ENCODE measurements at regions not wholly inside any gene's neighbourhood (a gene's known extent, or its start where the extent isn't known, plus 50 kb on each side); places are given as distances from the start of the nearest gene placed in this dataset.
"Not testable (repeated sequence)": the region's sequence is repeated elsewhere in the genome, so short reads cannot be mapped to it uniquely, and the experiment has no call there.

GRCh38 chr17:22286337-22287041 is 594.2 kb downstream of the KCNJ18 start:
- DNase-seq (ENCODE audit: low read depth) = no peak
- in situ Hi-C loops (cut with HindIII; ENCODE audit: low pct_unique_long_range_greater_than_20kb, low sequenced_read_pairs) = no loop called here

- in situ Hi-C loops (cut with HindIII; ENCODE audit: low pct_unique_long_range_greater_than_20kb, low sequenced_read_pairs); DNase-seq (ENCODE audit: low read depth): not testable (repeated sequence)
These were observed 606.2 kb downstream of the KCNJ18 start for GRCh38 chr17:22298484-22298951.

- in situ Hi-C loops (cut with HindIII; ENCODE audit: low pct_unique_long_range_greater_than_20kb, low sequenced_read_pairs) = no loop called here
- no peak for DNase-seq (ENCODE audit: low read depth)
These were observed 607.9 kb downstream of the KCNJ18 start for GRCh38 chr17:22300177-22300576.

GRCh38 chr17:22300731-22301352 is 608.5 kb downstream of the KCNJ18 start:
- DNase-seq (ENCODE audit: low read depth) = no peak
- in situ Hi-C loops (cut with HindIII; ENCODE audit: low pct_unique_long_range_greater_than_20kb, low sequenced_read_pairs) = no loop called here

GRCh38 chr17:22301353-22301745 is 609.0 kb downstream of the KCNJ18 start:
- in situ Hi-C loops (cut with HindIII; ENCODE audit: low pct_unique_long_range_greater_than_20kb, low sequenced_read_pairs) = no loop called here
- DNase-seq (ENCODE audit: low read depth) = no peak

GRCh38 chr17:22303096-22303495 is 610.8 kb downstream of the KCNJ18 start:
- no peak for DNase-seq (ENCODE audit: low read depth)
- in situ Hi-C loops (cut with HindIII; ENCODE audit: low pct_unique_long_range_greater_than_20kb, low sequenced_read_pairs) = no loop called here

- DNase-seq (ENCODE audit: low read depth) = no peak
These were observed 611.5 kb downstream of the KCNJ18 start for GRCh38 chr17:22303865-22304264.

GRCh38 chr17:22304667-22305303 is 612.5 kb downstream of the KCNJ18 start:
- in situ Hi-C loops (cut with HindIII; ENCODE audit: low pct_unique_long_range_greater_than_20kb, low sequenced_read_pairs) = no loop called here
- DNase-seq (ENCODE audit: low read depth) = no peak

More at GRCh38 chr17:22303865-22304264, 611.5 kb downstream of the KCNJ18 start:
- in situ Hi-C loops (cut with HindIII; ENCODE audit: low pct_unique_long_range_greater_than_20kb, low sequenced_read_pairs) = no loop called here

GRCh38 chr17:22305356-22306071 is 613.2 kb downstream of the KCNJ18 start:
- in situ Hi-C loops (cut with HindIII; ENCODE audit: low pct_unique_long_range_greater_than_20kb, low sequenced_read_pairs) = no loop called here
- DNase-seq (ENCODE audit: low read depth) = no peak

GRCh38 chr17:22310292-22310691 is 618.0 kb downstream of the KCNJ18 start:
- DNase-seq (ENCODE audit: low read depth); in situ Hi-C loops (cut with HindIII; ENCODE audit: low pct_unique_long_range_greater_than_20kb, low sequenced_read_pairs): not testable (repeated sequence)

- in situ Hi-C loops (cut with HindIII; ENCODE audit: low pct_unique_long_range_greater_than_20kb, low sequenced_read_pairs) = no loop called here
- no peak for DNase-seq (ENCODE audit: low read depth)
These were observed 618.7 kb downstream of the KCNJ18 start for GRCh38 chr17:22310717-22311686.

GRCh38 chr17:22321001-22321400 is 628.7 kb downstream of the KCNJ18 start:
- DNase-seq (ENCODE audit: low read depth); in situ Hi-C loops (cut with HindIII; ENCODE audit: low pct_unique_long_range_greater_than_20kb, low sequenced_read_pairs): not testable (repeated sequence)

- in situ Hi-C loops (cut with HindIII; ENCODE audit: low pct_unique_long_range_greater_than_20kb, low sequenced_read_pairs); DNase-seq (ENCODE audit: low read depth): not testable (repeated sequence)
These were observed 630.7 kb downstream of the KCNJ18 start for GRCh38 chr17:22322893-22323550.

- in situ Hi-C loops (cut with HindIII; ENCODE audit: low pct_unique_long_range_greater_than_20kb, low sequenced_read_pairs) = no loop called here
These were observed 645.1 kb downstream of the KCNJ18 start for GRCh38 chr17:22337467-22337866.

GRCh38 chr17:22356603-22357002 is 664.3 kb downstream of the KCNJ18 start:
- in situ Hi-C loops (cut with HindIII; ENCODE audit: low pct_unique_long_range_greater_than_20kb, low sequenced_read_pairs); DNase-seq (ENCODE audit: low read depth): not testable (repeated sequence)

More at GRCh38 chr17:22337467-22337866, 645.1 kb downstream of the KCNJ18 start:
- no peak for DNase-seq (ENCODE audit: low read depth)

GRCh38 chr17:22370988-22371387 is 678.7 kb downstream of the KCNJ18 start:
- in situ Hi-C loops (cut with HindIII; ENCODE audit: low pct_unique_long_range_greater_than_20kb, low sequenced_read_pairs); DNase-seq (ENCODE audit: low read depth): not testable (repeated sequence)

- DNase-seq (ENCODE audit: low read depth) = no peak
- in situ Hi-C loops (cut with HindIII; ENCODE audit: low pct_unique_long_range_greater_than_20kb, low sequenced_read_pairs) = no loop called here
These were observed 681.6 kb downstream of the KCNJ18 start for GRCh38 chr17:22373911-22374310.

Measured in Caki2 (cell line).